SK-N-SH (cell line): ENCODE measurements at regions not wholly inside any gene's neighbourhood (a gene's known extent, or its start where the extent isn't known, plus 50 kb on each side); places are given as distances from the start of the nearest gene placed in this dataset.

Source experiments
- CTCF ChIA-PET: fragments of 300-600, 350-600 bp; formaldehyde crosslinking; extraction: SDS; loops from one replicate; lab custom pipeline; 2021; lab: Yijun Ruan, JAX
- POLR2A ChIA-PET: fragments of 350-600 bp; sonication (Branson Sonifier 250); formaldehyde crosslinking; extraction: SDS; loops from one replicate; lab custom pipeline; 2020; ENCODE audit warnings: antibody characterized with exemption, inconsistent platforms; lab: Yijun Ruan, JAX
- DNase-seq: peaks from one replicate; pipeline ENCODE4 v3.0.0; 2012
- H2AFZ ChIP-seq: fragments of 200-600 bp; sonication (generic); 2 replicates; pipeline ENCODE4 v1.8.1; 2016; ENCODE audit warnings: antibody characterized with exemption, mild to moderate bottlenecking, low read depth
- H3F3A ChIP-seq: fragments of 200-600 bp; sonication (generic); replicated peaks from 2 replicates; pipeline ENCODE3; 2016; ENCODE audit warnings: antibody characterized with exemption, mild to moderate bottlenecking; ENCODE audit not compliant: insufficient read depth
- H3K27ac ChIP-seq, 2 experiments: fragments of 200-500 bp in 1 of 2; fragments of 200-600 bp in 1 of 2; sonication (Bioruptor generic) in 1 of 2; sonication (generic), shearing (Covaris generic) in 1 of 2; 2 replicates each; pipeline versions ENCODE4 v1.5.1 to v1.6.1; 2014 to 2016; ENCODE audit warnings: low read depth in 2 of 2, inconsistent platforms in 1 of 2, low read length in 1 of 2, mild to moderate bottlenecking in 1 of 2, mixed read lengths in 1 of 2
- H3K27me3 ChIP-seq: fragments of 200-600 bp; sonication (generic), shearing (Covaris generic); 2 replicates; pipeline ENCODE4 v1.6.1; 2016; ENCODE audit warnings: mixed run types; ENCODE audit not compliant: insufficient read depth
- H3K36me3 ChIP-seq, 2 experiments: fragments of 200-500 bp in 1 of 2; fragments of 200-600 bp in 1 of 2; sonication (Bioruptor generic) in 1 of 2; sonication (generic) in 1 of 2; replicated peaks in 1 of 2; 2 replicates each; pipeline versions ENCODE3 to v1.5.1; 2014 to 2016; ENCODE audit warnings: low read length in 1 of 2, mild to moderate bottlenecking in 1 of 2; ENCODE audit not compliant: insufficient read depth in 2 of 2, control insufficient read depth in 1 of 2
- H3K4me1 ChIP-seq, 2 experiments: fragments of 200-500 bp in 1 of 2; fragments of 200-600 bp in 1 of 2; sonication (Bioruptor generic) in 1 of 2; sonication (generic), shearing (Covaris generic) in 1 of 2; 2 replicates each; pipeline versions ENCODE4 v1.5.1 to v1.6.1; 2014 to 2016; ENCODE audit warnings: low read depth in 1 of 2, low read length in 1 of 2, mixed run types in 1 of 2; ENCODE audit not compliant: insufficient read depth in 2 of 2, control insufficient read depth in 1 of 2
- H3K4me2 ChIP-seq: fragments of 200-600 bp; sonication (generic), shearing (Covaris generic); 2 replicates; pipeline ENCODE4 v1.6.1; 2017; ENCODE audit warnings: mixed run types
- H3K4me3 ChIP-seq, 2 experiments: fragments of 200-500 bp in 1 of 2; fragments of 200-600 bp in 1 of 2; sonication (Bioruptor generic) in 1 of 2; sonication (generic), shearing (Covaris generic) in 1 of 2; 2 replicates each; pipeline versions ENCODE4 v1.5.1 to v1.8.1; 2014 to 2016; ENCODE audit warnings: low read depth in 2 of 2, inconsistent platforms in 1 of 2, low read length in 1 of 2, mild to moderate bottlenecking in 1 of 2, mixed read lengths in 1 of 2, moderate library complexity in 1 of 2
- H3K79me2 ChIP-seq: fragments of 200-600 bp; sonication (generic); 2 replicates; pipeline ENCODE4 v1.8.1; 2017; ENCODE audit warnings: mild to moderate bottlenecking; ENCODE audit not compliant: insufficient read depth
- H3K9ac ChIP-seq: fragments of 200-600 bp; sonication (generic); 2 replicates; pipeline ENCODE4 v1.6.1; 2017; ENCODE audit warnings: mixed run types
- H3K9me2 ChIP-seq: fragments of 200-600 bp; sonication (generic); 2 replicates; pipeline ENCODE4 v1.6.1; 2017; ENCODE audit warnings: mixed run types
- H3K9me3 ChIP-seq: fragments of 200-600 bp; sonication (generic); 2 replicates; pipeline ENCODE4 v1.6.1; 2017; ENCODE audit warnings: mixed run types, mild to moderate bottlenecking, moderate library complexity
- H4K20me1 ChIP-seq: fragments of 200-600 bp; sonication (generic); 2 replicates; pipeline ENCODE4 v1.6.1; 2017; ENCODE audit warnings: mild to moderate bottlenecking, mixed run types; ENCODE audit not compliant: insufficient read depth
- EZH2phosphoT487 ChIP-seq: fragments of 200-600 bp; sonication (generic); IDR thresholded peaks from 2 replicates; pipeline ENCODE4 v1.6.1; 2017; ENCODE audit warnings: low read depth, mixed run types, mild to moderate bottlenecking, antibody characterized with exemption, moderate library complexity, borderline replicate concordance
- MXI1 ChIP-seq: IDR thresholded peaks from 2 replicates; pipeline ENCODE4 v1.6.1; 2012; ENCODE audit warnings: mild to moderate bottlenecking, low read depth, low read length, improper control_type of control experiment
- NFIC ChIP-seq: IDR thresholded peaks from 2 replicates; pipeline ENCODE4 v1.4.0; 2012; ENCODE audit warnings: borderline replicate concordance
- RAD21 ChIP-seq: IDR thresholded peaks from 2 replicates; pipeline ENCODE4 v1.6.1; 2012; ENCODE audit warnings: mild to moderate bottlenecking, low read length
- RCOR1 ChIP-seq: fragments of 150-350 bp; IDR thresholded peaks from 2 replicates; pipeline ENCODE4 v1.6.1; 2017; ENCODE audit warnings: antibody characterized with exemption, low read length
- RFX5 ChIP-seq: IDR thresholded peaks from 2 replicates; pipeline ENCODE4 v1.6.1; 2012; ENCODE audit warnings: mild to moderate bottlenecking, improper control_type of control experiment, low read length
- RXRA ChIP-seq: IDR thresholded peaks from 2 replicates; pipeline ENCODE4 v1.4.0; 2012; ENCODE audit warnings: low read depth, mild to moderate bottlenecking, borderline replicate concordance
- SIN3A ChIP-seq: IDR thresholded peaks from 2 replicates; pipeline ENCODE4 v1.6.1; 2012; ENCODE audit warnings: low read depth, mild to moderate bottlenecking, low read length, moderate library complexity, borderline replicate concordance
- TCF12 ChIP-seq: IDR thresholded peaks from 2 replicates; pipeline ENCODE4 v1.4.0; 2012
- WGBS: methylation state at CpG from one replicate; pipeline ENCODE4 v1.1.6; 2017; ENCODE audit warnings: low lambda C conversion rate; 5-methylcytosine and 5-hydroxymethylcytosine counted together
- TF ChIP-seq, protein P1 (sequence below): IDR thresholded peaks from 2 replicates; pipeline ENCODE4; 2012
- TF ChIP-seq, protein P2 (sequence below): fragments of 200-600 bp; sonication (generic); IDR thresholded peaks from 2 replicates; pipeline ENCODE4 v1.6.1; 2017; ENCODE audit warnings: antibody characterized with exemption, mild to moderate bottlenecking, moderate library complexity
- TF ChIP-seq, protein P3 (sequence below): IDR thresholded peaks from 2 replicates; pipeline ENCODE4 v1.4.0; 2012; ENCODE audit warnings: low read depth, borderline replicate concordance
- TF ChIP-seq, protein P4 (sequence below): IDR thresholded peaks from 2 replicates; pipeline ENCODE4 v1.6.1; 2012; ENCODE audit warnings: mild to moderate bottlenecking, low read depth, low read length, moderate library complexity
- TF ChIP-seq, protein P5 (sequence below): IDR thresholded peaks from 2 replicates; pipeline ENCODE4 v1.4.0; 2012; ENCODE audit warnings: low read depth

DNA sequence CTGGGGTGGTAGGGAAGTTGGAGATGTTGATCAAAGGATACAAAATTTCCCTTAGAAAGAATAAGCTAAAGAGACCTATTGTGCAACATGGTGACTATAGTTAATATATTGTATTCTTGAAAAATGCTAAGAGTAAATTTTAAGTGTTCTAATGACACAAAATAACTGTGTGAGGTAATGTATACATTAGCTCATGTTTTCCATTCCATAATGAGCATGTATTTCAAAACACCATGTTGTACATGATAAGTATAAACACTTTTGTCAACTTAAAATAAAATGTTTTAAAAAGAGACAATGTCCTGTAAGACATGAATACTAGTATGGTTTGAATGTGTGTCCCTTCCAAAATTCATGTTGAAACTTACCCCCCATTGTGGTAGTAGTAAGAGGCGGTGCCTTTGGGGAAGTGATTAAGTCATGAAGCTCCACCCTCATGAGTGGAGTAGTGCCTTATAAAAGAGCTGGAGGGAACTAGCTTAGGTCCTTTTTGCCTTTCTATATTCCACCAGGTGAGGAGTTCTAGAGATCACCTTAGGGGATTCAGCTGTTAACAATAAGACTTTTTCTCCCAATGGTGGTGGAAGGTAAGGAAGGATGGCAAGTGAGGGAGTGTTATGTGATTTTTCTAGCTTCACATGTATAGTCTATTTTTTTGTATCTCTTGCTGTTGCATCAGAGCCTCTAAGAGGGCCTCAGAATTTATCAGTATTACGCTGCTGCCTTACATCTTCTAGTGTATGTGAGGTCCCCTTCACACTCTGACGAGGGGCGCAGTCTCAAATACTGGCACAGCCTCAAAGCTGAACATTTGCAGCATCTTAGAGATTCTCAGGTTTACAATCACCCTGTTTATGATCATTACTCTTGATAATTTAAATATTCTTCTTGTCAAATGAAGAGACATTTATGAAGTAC is 94.9 kb upstream of the NREP start:
- Histone ChIP-seq H3F3A (no peaks in the 10 kb centered on the region), H3K4me1 (no peaks in the 10 kb centered on the region; a peak in 1 of 4 replicates), H3K9ac (no peak overlapping the region), H4K20me1 (no peaks in the 10 kb centered on the region), H3K4me3 (no peak overlapping the region), H3K9me2 (no peaks in the 10 kb centered on the region), H3K4me2 (no peak overlapping the region), H3K36me3 (no peaks in the 10 kb centered on the region), H3K9me3 (no peaks in the 10 kb centered on the region), H2AFZ (no peak overlapping the region), H3K79me2 (no peaks in the 10 kb centered on the region), H3K27me3 (no peaks in the 10 kb centered on the region), H3K27ac (no peak overlapping the region)
- WGBS, result 91% methylated on average over 4 of the region's 4 CpGs
- POLR2A ChIA-PET, result no interaction called here
- TF ChIP-seq TCF12, result no peak
- no peak for TF ChIP-seq SIN3A
- TF ChIP-seq RXRA, result no peak
- no peak for TF ChIP-seq RFX5
- no peak for TF ChIP-seq MXI1
- TF ChIP-seq, protein P1, sequence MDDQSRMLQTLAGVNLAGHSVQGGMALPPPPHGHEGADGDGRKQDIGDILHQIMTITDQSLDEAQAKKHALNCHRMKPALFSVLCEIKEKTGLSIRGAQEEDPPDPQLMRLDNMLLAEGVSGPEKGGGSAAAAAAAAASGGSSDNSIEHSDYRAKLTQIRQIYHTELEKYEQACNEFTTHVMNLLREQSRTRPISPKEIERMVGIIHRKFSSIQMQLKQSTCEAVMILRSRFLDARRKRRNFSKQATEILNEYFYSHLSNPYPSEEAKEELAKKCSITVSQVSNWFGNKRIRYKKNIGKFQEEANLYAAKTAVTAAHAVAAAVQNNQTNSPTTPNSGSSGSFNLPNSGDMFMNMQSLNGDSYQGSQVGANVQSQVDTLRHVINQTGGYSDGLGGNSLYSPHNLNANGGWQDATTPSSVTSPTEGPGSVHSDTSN, result no peak
- no peak for TF ChIP-seq NFIC
- DNase-seq, result no peak
- CTCF ChIA-PET, result no interaction called here

DNA sequence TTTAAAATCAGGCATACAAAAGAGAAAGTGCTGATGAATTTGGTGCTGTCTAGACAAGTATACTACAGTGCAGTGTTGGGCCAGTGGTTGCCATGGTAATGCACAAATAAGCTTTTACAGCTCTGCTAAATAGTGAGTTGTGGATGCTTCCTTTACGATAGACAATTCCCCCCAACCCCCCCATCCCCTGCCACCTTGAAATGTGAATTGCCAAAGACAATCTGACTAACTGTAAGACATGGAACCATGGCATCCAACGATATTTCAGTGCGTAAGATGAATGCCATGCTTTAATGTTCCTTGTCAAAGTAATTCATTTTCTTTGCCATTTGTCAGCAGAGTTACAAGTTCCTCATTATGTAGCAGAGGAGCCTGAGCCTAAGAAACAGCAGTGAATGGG is 91.5 kb upstream of the NREP start:
- ChIA-PET POLR2A (no interaction called here), CTCF (interaction anchor here (1.1 to 1.9 kb wide), 2 partner anchors 10 to 27 kb away, joined by 3 to 4 read pairs; no protein-coding TSS in a partner anchor)
- no peaks in the 10 kb centered on the region for H3K27me3 ChIP-seq
- no peak overlapping the region for H3K9ac ChIP-seq
- no peaks in the 10 kb centered on the region for H3K79me2 ChIP-seq
- H2AFZ ChIP-seq, result no peak overlapping the region
- no peaks in the 10 kb centered on the region for H3K4me1 ChIP-seq
- TF ChIP-seq, protein P2, sequence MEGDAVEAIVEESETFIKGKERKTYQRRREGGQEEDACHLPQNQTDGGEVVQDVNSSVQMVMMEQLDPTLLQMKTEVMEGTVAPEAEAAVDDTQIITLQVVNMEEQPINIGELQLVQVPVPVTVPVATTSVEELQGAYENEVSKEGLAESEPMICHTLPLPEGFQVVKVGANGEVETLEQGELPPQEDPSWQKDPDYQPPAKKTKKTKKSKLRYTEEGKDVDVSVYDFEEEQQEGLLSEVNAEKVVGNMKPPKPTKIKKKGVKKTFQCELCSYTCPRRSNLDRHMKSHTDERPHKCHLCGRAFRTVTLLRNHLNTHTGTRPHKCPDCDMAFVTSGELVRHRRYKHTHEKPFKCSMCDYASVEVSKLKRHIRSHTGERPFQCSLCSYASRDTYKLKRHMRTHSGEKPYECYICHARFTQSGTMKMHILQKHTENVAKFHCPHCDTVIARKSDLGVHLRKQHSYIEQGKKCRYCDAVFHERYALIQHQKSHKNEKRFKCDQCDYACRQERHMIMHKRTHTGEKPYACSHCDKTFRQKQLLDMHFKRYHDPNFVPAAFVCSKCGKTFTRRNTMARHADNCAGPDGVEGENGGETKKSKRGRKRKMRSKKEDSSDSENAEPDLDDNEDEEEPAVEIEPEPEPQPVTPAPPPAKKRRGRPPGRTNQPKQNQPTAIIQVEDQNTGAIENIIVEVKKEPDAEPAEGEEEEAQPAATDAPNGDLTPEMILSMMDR, result no peak
- TF ChIP-seq, protein P3, sequence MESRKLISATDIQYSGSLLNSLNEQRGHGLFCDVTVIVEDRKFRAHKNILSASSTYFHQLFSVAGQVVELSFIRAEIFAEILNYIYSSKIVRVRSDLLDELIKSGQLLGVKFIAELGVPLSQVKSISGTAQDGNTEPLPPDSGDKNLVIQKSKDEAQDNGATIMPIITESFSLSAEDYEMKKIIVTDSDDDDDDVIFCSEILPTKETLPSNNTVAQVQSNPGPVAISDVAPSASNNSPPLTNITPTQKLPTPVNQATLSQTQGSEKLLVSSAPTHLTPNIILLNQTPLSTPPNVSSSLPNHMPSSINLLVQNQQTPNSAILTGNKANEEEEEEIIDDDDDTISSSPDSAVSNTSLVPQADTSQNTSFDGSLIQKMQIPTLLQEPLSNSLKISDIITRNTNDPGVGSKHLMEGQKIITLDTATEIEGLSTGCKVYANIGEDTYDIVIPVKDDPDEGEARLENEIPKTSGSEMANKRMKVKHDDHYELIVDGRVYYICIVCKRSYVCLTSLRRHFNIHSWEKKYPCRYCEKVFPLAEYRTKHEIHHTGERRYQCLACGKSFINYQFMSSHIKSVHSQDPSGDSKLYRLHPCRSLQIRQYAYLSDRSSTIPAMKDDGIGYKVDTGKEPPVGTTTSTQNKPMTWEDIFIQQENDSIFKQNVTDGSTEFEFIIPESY, result no peak
- no peak for TF ChIP-seq MXI1
- TF ChIP-seq RAD21, result no peak
- TF ChIP-seq, protein P4, sequence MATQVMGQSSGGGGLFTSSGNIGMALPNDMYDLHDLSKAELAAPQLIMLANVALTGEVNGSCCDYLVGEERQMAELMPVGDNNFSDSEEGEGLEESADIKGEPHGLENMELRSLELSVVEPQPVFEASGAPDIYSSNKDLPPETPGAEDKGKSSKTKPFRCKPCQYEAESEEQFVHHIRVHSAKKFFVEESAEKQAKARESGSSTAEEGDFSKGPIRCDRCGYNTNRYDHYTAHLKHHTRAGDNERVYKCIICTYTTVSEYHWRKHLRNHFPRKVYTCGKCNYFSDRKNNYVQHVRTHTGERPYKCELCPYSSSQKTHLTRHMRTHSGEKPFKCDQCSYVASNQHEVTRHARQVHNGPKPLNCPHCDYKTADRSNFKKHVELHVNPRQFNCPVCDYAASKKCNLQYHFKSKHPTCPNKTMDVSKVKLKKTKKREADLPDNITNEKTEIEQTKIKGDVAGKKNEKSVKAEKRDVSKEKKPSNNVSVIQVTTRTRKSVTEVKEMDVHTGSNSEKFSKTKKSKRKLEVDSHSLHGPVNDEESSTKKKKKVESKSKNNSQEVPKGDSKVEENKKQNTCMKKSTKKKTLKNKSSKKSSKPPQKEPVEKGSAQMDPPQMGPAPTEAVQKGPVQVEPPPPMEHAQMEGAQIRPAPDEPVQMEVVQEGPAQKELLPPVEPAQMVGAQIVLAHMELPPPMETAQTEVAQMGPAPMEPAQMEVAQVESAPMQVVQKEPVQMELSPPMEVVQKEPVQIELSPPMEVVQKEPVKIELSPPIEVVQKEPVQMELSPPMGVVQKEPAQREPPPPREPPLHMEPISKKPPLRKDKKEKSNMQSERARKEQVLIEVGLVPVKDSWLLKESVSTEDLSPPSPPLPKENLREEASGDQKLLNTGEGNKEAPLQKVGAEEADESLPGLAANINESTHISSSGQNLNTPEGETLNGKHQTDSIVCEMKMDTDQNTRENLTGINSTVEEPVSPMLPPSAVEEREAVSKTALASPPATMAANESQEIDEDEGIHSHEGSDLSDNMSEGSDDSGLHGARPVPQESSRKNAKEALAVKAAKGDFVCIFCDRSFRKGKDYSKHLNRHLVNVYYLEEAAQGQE, result no peak
- no peak for TF ChIP-seq SIN3A
- no peak for TF ChIP-seq EZH2phosphoT487
- TF ChIP-seq, protein P5, sequence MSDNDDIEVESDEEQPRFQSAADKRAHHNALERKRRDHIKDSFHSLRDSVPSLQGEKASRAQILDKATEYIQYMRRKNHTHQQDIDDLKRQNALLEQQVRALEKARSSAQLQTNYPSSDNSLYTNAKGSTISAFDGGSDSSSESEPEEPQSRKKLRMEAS, result no peak
- TF ChIP-seq RCOR1, result no peak
- TF ChIP-seq, protein P1, result no peak
- H3K27ac ChIP-seq, result no peak overlapping the region
- H3F3A ChIP-seq, result no peaks in the 10 kb centered on the region
- no peaks in the 10 kb centered on the region for H3K36me3 ChIP-seq
- H3K9me2 ChIP-seq, result no peaks in the 10 kb centered on the region
- no peaks in the 10 kb centered on the region for H4K20me1 ChIP-seq
- no peak for DNase-seq
- WGBS, result 93% methylated on average over 3 of the region's 3 CpGs
- H3K9me3 ChIP-seq, result no peaks in the 10 kb centered on the region
- no peak overlapping the region for H3K4me2 ChIP-seq
- no peak overlapping the region for H3K4me3 ChIP-seq
